H9 (cell line): ENCODE measurements at regions not wholly inside any gene's neighbourhood (a gene's known extent, or its start where the extent isn't known, plus 50 kb on each side); places are given as distances from the start of the nearest gene placed in this dataset.

ENCODE experiments used
- DNase-seq: peaks from one replicate; pipeline ENCODE4 v3.0.0-alpha.2; 2017
- H2AFZ ChIP-seq: one replicate; pipeline ENCODE4 v1.6.1; 2013; ENCODE audit warnings: mild to moderate bottlenecking, low read length, control low read depth, moderate library complexity
- H2AK5ac ChIP-seq: 2 replicates; pipeline ENCODE4 v1.6.1; 2013; ENCODE audit warnings: low read length, control low read depth, mixed read lengths; ENCODE audit not compliant: insufficient read length
- H2BK120ac ChIP-seq: one replicate; pipeline ENCODE4 v1.6.1; 2013; ENCODE audit warnings: low read depth, mild to moderate bottlenecking, low read length, control low read depth, inconsistent platforms; ENCODE audit not compliant: poor library complexity, severe bottlenecking
- H2BK12ac ChIP-seq: 2 replicates; pipeline ENCODE4 v1.6.1; 2013; ENCODE audit warnings: low read length, control low read depth, mixed read lengths, low read depth; ENCODE audit not compliant: insufficient read length
- H2BK15ac ChIP-seq: 2 replicates; pipeline ENCODE4 v1.6.1; 2013; ENCODE audit warnings: low read depth, low read length, control low read depth
- H2BK20ac ChIP-seq: one replicate; pipeline ENCODE4 v1.6.1; 2013; ENCODE audit warnings: low read depth, mild to moderate bottlenecking, low read length, control low read depth, inconsistent platforms; ENCODE audit not compliant: poor library complexity, severe bottlenecking
- H2BK5ac ChIP-seq: 2 replicates; pipeline ENCODE4 v1.6.1; 2013; ENCODE audit warnings: low read length, control low read depth, mixed read lengths; ENCODE audit not compliant: insufficient read length
- H3K14ac ChIP-seq: 2 replicates; pipeline ENCODE4 v1.6.1; 2013; ENCODE audit warnings: low read length, control low read depth; ENCODE audit not compliant: insufficient read depth
- H3K18ac ChIP-seq: 2 replicates; pipeline ENCODE4 v1.6.1; 2013; ENCODE audit warnings: low read depth, mild to moderate bottlenecking, mixed read lengths, low read length, control low read depth; ENCODE audit not compliant: insufficient read length
- H3K23ac ChIP-seq: 2 replicates; pipeline ENCODE4 v1.6.1; 2013; ENCODE audit warnings: low read length, control low read depth, mixed read lengths, low read depth; ENCODE audit not compliant: insufficient read length
- H3K23me2 ChIP-seq: 2 replicates; pipeline ENCODE4 v1.6.1; 2013; ENCODE audit warnings: low read depth, mild to moderate bottlenecking, mixed read lengths, low read length, control low read depth; ENCODE audit not compliant: insufficient read length, poor library complexity, severe bottlenecking
- H3K27ac ChIP-seq: 2 replicates; pipeline ENCODE4 v1.5.1; 2013; ENCODE audit warnings: low read length, control low read depth, mixed read lengths, low read depth; ENCODE audit not compliant: insufficient read length
- H3K27me3 ChIP-seq: 2 replicates; pipeline ENCODE4 v1.6.1; 2013; ENCODE audit warnings: low read length, control low read depth, inconsistent platforms; ENCODE audit not compliant: insufficient read depth
- H3K4ac ChIP-seq: 2 replicates; pipeline ENCODE4 v1.6.1; 2013; ENCODE audit warnings: low read depth, mild to moderate bottlenecking, control low read depth, inconsistent platforms, low read length, moderate library complexity
- H3K4me1 ChIP-seq: 2 replicates; pipeline ENCODE4 v1.6.1; 2013; ENCODE audit warnings: low read length, control low read depth, inconsistent platforms; ENCODE audit not compliant: insufficient read depth
- H3K4me2 ChIP-seq: 2 replicates; pipeline ENCODE4 v1.6.1; 2013; ENCODE audit warnings: low read length, control low read depth, mixed read lengths; ENCODE audit not compliant: insufficient read length, insufficient read depth
- H3K56ac ChIP-seq: 2 replicates; pipeline ENCODE4 v1.6.1; 2013; ENCODE audit warnings: low read depth, mild to moderate bottlenecking, mixed read lengths, low read length, control low read depth; ENCODE audit not compliant: insufficient read length
- H3K79me1 ChIP-seq: 2 replicates; pipeline ENCODE4 v1.6.1; 2013; ENCODE audit warnings: low read depth, mild to moderate bottlenecking, moderate library complexity, low read length, control low read depth, inconsistent platforms; ENCODE audit not compliant: insufficient read depth, poor library complexity, severe bottlenecking
- H3K79me2 ChIP-seq: 2 replicates; pipeline ENCODE4 v1.6.1; 2013; ENCODE audit warnings: low read length, control low read depth, inconsistent platforms; ENCODE audit not compliant: insufficient read depth
- H3K9ac ChIP-seq: 2 replicates; pipeline ENCODE4 v1.6.1; 2013; ENCODE audit warnings: low read length, control low read depth, mixed read lengths; ENCODE audit not compliant: insufficient read length; ENCODE audit errors: extremely low read depth
- H3K9me3 ChIP-seq: one replicate; pipeline ENCODE4 v1.6.1; 2013; ENCODE audit warnings: low read depth, low read length, inconsistent platforms; ENCODE audit not compliant: control insufficient read depth
- H3T11ph ChIP-seq: one replicate; pipeline ENCODE4 v1.6.1; 2013; ENCODE audit warnings: mild to moderate bottlenecking, low read length, control low read depth, inconsistent platforms
- H4K20me1 ChIP-seq: one replicate; pipeline ENCODE4 v1.6.1; 2013; ENCODE audit not compliant: control insufficient read depth, insufficient read length, insufficient read depth
- H4K5ac ChIP-seq: 2 replicates; pipeline ENCODE4 v1.6.1; 2013; ENCODE audit warnings: low read depth, mild to moderate bottlenecking, mixed read lengths, low read length, control low read depth; ENCODE audit not compliant: insufficient read length
- H4K8ac ChIP-seq: replicated peaks from 2 replicates; pipeline ENCODE4 v1.6.1; 2013; ENCODE audit warnings: low read length, control low read depth, mixed read lengths, low read depth; ENCODE audit not compliant: insufficient read length
- H4K91ac ChIP-seq: 2 replicates; pipeline ENCODE4 v1.6.1; 2013; ENCODE audit warnings: low read depth, mild to moderate bottlenecking, moderate library complexity, mixed read lengths, low read length, control low read depth; ENCODE audit not compliant: insufficient read length
- H3K27ac Mint-ChIP-seq, 3 experiments: 2 replicates in 2 of 3; 3 replicates in 1 of 3; pipeline ENCODE4 v1.8.0; 2020 to 2021; ENCODE audit warnings: mixed read lengths in 3 of 3, mild to moderate bottlenecking in 1 of 3, moderate library complexity in 1 of 3
- H3K27me3 Mint-ChIP-seq: 2 replicates; pipeline ENCODE4 v1.8.0; 2021; ENCODE audit warnings: low read depth, mild to moderate bottlenecking, moderate library complexity, mixed read lengths
- H3K36me3 Mint-ChIP-seq, 3 experiments: 2 replicates in 2 of 3; 3 replicates in 1 of 3; pipeline ENCODE4 v1.8.0; 2020 to 2021; ENCODE audit warnings: low read depth in 3 of 3, mixed read lengths in 3 of 3; ENCODE audit not compliant: insufficient read depth in 1 of 3
- H3K4me1 Mint-ChIP-seq, 2 experiments: 2 replicates each; pipeline ENCODE4 v1.8.0; 2020; ENCODE audit warnings: mixed read lengths in 2 of 2
- H3K4me3 Mint-ChIP-seq, 2 experiments: 2 replicates in 1 of 2; 3 replicates in 1 of 2; pipeline ENCODE4 v1.8.0; 2020 to 2021; ENCODE audit warnings: mild to moderate bottlenecking in 2 of 2, mixed read lengths in 2 of 2, moderate library complexity in 1 of 2
- H3K9me3 Mint-ChIP-seq, 2 experiments: 2 replicates in 1 of 2; 3 replicates in 1 of 2; pipeline ENCODE4 v1.8.0; 2020; ENCODE audit warnings: mild to moderate bottlenecking in 2 of 2, mixed read lengths in 2 of 2, moderate library complexity in 1 of 2
- WGBS: extraction: QIAGEN DNeasy Blood & Tissue Kit; methylation state at CpG from one replicate; pipeline ENCODE4 v1.1.7; 2013; ENCODE audit warnings: missing lambda C conversion rate, low lambda C conversion rate, mixed read lengths; ENCODE audit not compliant: insufficient read length; ENCODE audit errors: extremely low coverage; 5-methylcytosine and 5-hydroxymethylcytosine counted together
- TF ChIP-seq, protein P1 (sequence below): fragments of 200-600 bp; sonication (generic); conservative IDR thresholded peaks from 3 replicates; pipeline ENCODE4 v1.8.0; 2021; ENCODE audit warnings: antibody characterized with exemption, mild to moderate bottlenecking

DNA sequence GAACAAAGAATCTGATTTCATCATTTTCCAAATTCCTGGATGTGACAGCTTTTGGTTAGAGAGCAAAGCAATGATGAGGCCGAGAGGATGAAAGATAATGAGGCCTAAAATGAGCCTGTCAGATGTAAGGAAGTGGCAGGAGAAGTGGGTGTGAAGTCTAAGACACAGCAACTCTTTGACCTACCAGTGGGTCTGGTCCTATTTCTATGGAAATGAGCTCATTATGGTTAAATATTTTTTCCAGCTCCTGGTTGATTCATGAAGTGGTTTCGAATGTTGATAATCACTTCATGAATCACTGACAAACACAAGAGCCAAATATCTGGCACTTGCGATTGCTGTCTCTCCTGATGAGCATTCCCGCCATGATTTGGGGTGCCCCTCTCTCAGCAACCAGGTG lies 273.3 kb upstream of the CDH5 start:
- Mint-ChIP-seq H3K4me1 (peaks cover 0 to 3% of the 10 kb centered on the region in 2 experiments; a peak in 1 of 4 replicates), H3K27me3 (peaks cover 2% of the 10 kb centered on the region), H3K4me3 (no peak overlapping the region), H3K27ac (no peak overlapping the region), H3K9me3 (no peaks in the 10 kb centered on the region), H3K36me3 (no peaks in the 10 kb centered on the region)
- H3K18ac ChIP-seq, result no peak overlapping the region
- H3K9ac ChIP-seq, result no peak overlapping the region
- no peaks in the 10 kb centered on the region for H3K23me2 ChIP-seq
- no peak overlapping the region for H3K56ac ChIP-seq
- no peaks in the 10 kb centered on the region for H3K27me3 ChIP-seq
- H3T11ph ChIP-seq, result no peak overlapping the region
- no peak overlapping the region for H4K91ac ChIP-seq
- H3K79me1 ChIP-seq, result no peaks in the 10 kb centered on the region
- no peaks in the 10 kb centered on the region for H4K20me1 ChIP-seq
- H2AK5ac ChIP-seq, result no peak overlapping the region
- no peak overlapping the region for H2BK5ac ChIP-seq
- H3K4me1 ChIP-seq, result no peaks in the 10 kb centered on the region
- no peak overlapping the region for H2BK12ac ChIP-seq
- H2BK20ac ChIP-seq, result no peak overlapping the region
- no peaks in the 10 kb centered on the region for H3K9me3 ChIP-seq
- no peak overlapping the region for H2AFZ ChIP-seq
- no peak overlapping the region for H3K23ac ChIP-seq
- WGBS, result no CpG with 5 or more reads among the region's 4 CpGs
- H3K79me2 ChIP-seq, result no peaks in the 10 kb centered on the region
- no peak overlapping the region for H2BK15ac ChIP-seq
- no peak overlapping the region for H3K14ac ChIP-seq
- no peak overlapping the region for H4K5ac ChIP-seq
- H2BK120ac ChIP-seq, result no peak overlapping the region
- H3K27ac ChIP-seq, result no peak overlapping the region
- H3K4me2 ChIP-seq, result no peak overlapping the region
- TF ChIP-seq, protein P1, sequence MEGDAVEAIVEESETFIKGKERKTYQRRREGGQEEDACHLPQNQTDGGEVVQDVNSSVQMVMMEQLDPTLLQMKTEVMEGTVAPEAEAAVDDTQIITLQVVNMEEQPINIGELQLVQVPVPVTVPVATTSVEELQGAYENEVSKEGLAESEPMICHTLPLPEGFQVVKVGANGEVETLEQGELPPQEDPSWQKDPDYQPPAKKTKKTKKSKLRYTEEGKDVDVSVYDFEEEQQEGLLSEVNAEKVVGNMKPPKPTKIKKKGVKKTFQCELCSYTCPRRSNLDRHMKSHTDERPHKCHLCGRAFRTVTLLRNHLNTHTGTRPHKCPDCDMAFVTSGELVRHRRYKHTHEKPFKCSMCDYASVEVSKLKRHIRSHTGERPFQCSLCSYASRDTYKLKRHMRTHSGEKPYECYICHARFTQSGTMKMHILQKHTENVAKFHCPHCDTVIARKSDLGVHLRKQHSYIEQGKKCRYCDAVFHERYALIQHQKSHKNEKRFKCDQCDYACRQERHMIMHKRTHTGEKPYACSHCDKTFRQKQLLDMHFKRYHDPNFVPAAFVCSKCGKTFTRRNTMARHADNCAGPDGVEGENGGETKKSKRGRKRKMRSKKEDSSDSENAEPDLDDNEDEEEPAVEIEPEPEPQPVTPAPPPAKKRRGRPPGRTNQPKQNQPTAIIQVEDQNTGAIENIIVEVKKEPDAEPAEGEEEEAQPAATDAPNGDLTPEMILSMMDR, result no peak
- no peak for DNase-seq
- H3K4ac ChIP-seq, result no peak overlapping the region
- no peak overlapping the region for H4K8ac ChIP-seq
